Brain microvascular endothelial cell (primary cell): ENCODE measurements at regions not wholly inside any gene's neighbourhood (a gene's known extent, or its start where the extent isn't known, plus 50 kb on each side); places are given as distances from the start of the nearest gene placed in this dataset.
"Not testable (repeated sequence)": the region's sequence is repeated elsewhere in the genome, so short reads cannot be mapped to it uniquely, and the experiment has no call there.

Experiments used
- DNase-seq: peaks from one replicate; pipeline ENCODE4 v3.0.0-alpha.2; 2020
- H3K27ac ChIP-seq: fragments of 250-450 bp; sonication (Bioruptor Pico); 2 replicates; pipeline ENCODE4 v1.5.1; 2020; ENCODE audit warnings: mild to moderate bottlenecking, moderate library complexity
- H3K27me3 ChIP-seq: fragments of 250-450 bp; sonication (Bioruptor Pico); replicated peaks from 2 replicates; pipeline ENCODE4 v1.5.1; 2020; ENCODE audit warnings: mild to moderate bottlenecking
- H3K36me3 ChIP-seq: fragments of 250-450 bp; sonication (Bioruptor Pico); replicated peaks from 2 replicates; pipeline ENCODE4 v1.5.1; 2020; ENCODE audit warnings: mild to moderate bottlenecking
- H3K4me3 ChIP-seq: 2 replicates; pipeline ENCODE4 v1.5.1; 2011; ENCODE audit warnings: low read depth, mild to moderate bottlenecking, control low read depth, low read length, moderate library complexity
- in situ Hi-C: cut with HindIII; loops from 2 replicates; pipeline ENCODE4 v1.10.0; 2017; ENCODE audit warnings: low sequenced_read_pairs, low pct_ligation_motif_present
- TF ChIP-seq, protein P1 (sequence below): IDR thresholded peaks from 2 replicates; pipeline ENCODE4 v1.5.1; 2011; ENCODE audit warnings: low read depth, mild to moderate bottlenecking, moderate library complexity, low read length, control low read depth, inconsistent platforms; ENCODE audit errors: missing control alignments

DNA sequence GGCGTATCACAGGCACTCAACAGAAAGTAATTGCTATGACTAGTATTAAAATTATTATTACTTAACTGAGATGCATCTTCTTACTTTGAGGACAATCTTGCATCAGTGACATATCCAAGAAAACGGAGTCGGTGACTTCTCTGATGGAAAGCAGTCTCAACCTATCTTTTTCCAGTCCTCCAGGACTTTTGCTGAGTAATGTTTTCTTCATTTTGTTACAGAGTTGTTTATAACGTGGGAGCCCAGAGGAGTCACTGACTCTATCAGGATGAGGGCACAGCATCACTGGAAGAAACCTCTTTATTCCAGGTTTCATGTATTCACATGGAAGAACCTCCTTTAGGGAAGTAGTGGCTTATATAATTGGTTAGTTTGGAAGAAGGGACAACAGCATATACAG, 51.5 kb upstream of the MELK start:
- Histone ChIP-seq H3K27ac (no peak overlapping the region), H3K27me3 (no peaks in the 10 kb centered on the region), H3K4me3 (no peak overlapping the region), H3K36me3 (no peaks in the 10 kb centered on the region)
- TF ChIP-seq, protein P1, sequence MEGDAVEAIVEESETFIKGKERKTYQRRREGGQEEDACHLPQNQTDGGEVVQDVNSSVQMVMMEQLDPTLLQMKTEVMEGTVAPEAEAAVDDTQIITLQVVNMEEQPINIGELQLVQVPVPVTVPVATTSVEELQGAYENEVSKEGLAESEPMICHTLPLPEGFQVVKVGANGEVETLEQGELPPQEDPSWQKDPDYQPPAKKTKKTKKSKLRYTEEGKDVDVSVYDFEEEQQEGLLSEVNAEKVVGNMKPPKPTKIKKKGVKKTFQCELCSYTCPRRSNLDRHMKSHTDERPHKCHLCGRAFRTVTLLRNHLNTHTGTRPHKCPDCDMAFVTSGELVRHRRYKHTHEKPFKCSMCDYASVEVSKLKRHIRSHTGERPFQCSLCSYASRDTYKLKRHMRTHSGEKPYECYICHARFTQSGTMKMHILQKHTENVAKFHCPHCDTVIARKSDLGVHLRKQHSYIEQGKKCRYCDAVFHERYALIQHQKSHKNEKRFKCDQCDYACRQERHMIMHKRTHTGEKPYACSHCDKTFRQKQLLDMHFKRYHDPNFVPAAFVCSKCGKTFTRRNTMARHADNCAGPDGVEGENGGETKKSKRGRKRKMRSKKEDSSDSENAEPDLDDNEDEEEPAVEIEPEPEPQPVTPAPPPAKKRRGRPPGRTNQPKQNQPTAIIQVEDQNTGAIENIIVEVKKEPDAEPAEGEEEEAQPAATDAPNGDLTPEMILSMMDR: no peak
- DNase-seq: no peak
- in situ Hi-C loops: no loop called here

DNA sequence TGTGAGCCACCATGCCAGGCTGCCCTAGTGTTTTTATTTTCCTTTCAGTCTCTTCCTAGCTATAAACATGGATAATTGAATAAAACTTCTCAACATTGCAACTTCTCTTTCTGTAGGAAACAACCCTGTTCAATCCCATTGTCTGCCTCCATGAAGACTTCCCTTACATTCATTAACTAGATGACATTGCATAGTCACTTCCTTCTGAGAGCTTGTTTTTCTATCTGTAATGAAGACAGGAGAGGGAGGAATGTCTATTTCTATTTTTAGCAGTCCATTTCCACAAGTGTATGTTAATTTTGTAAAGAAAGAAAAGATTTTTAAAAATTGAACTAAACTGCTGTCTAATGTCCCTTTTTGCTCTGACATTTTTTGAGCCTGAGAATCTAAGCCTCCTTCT, 55.6 kb upstream of the MELK start:
- in situ Hi-C loops: no loop called here
- Histone ChIP-seq H3K36me3 (no peaks in the 10 kb centered on the region), H3K27ac (no peak overlapping the region), H3K27me3 (no peaks in the 10 kb centered on the region), H3K4me3 (no peak overlapping the region)
- DNase-seq: no peak
- TF ChIP-seq, protein P1: no peak

DNA sequence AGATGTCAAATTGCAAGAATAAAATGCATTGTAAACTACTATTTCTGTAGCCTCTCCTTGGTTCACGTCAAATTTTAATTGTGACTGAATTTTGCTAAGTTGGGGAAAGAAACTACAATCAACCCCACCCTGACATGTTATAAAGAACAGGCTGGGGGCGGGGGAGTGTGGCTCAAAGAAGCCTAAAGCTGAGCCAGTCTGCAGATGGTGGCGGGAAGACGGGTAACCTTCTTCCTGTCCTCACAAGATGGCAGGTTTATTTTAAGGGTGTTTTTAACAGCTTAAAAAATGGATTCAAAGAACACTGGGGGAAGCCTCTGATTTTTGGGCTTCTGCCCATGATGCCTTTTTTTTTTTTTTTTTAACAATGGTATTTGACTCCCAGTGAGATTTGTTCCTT, 68.5 kb upstream of the MELK start:
- DNase-seq: no peak
- Histone ChIP-seq H3K27me3 (no peaks in the 10 kb centered on the region), H3K27ac (no peak overlapping the region), H3K36me3 (no peaks in the 10 kb centered on the region), H3K4me3 (no peak overlapping the region)
- in situ Hi-C loops: no loop called here
- TF ChIP-seq, protein P1: no peak

DNA sequence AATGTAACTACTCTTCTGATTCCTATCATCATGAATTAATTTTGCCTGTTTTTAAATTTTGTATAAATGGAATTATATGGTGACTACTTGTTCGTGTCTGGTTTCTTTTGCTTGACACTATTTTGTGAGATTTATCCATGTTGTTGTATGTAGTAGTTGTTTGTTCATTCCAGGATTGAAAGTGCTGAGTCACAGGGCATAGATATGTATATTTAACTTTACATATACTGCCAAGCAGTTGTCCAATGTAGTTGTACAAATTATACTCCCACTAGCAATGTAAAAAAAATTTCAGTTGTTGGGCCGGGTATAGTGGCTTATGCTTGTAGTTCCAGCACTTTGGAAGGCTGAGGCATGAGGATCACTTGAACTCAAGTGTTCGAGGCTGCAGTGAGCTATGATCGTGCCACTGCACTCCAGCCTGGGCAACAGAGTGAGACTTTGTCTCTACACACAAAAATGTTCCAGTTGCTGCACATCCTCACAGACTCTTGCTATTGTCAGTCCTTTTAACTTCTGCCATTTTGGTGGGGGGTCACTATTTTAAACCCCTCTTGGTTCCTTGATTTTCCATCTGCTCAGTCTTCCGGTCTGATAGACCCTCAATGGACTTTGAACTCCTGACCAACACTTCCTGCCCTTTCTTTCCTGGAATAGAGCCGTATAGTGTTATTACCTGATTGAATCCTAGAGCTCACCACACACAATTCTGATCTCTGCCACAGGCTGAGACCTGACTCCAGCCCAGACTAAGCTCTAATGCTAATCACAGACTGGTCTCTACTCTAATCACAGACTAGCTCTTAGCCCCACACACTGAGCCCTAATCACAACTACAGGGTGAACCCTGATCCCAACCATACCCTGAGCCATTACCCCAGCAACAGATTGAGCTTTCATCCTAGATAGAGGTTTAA, 69.3 kb upstream of the MELK start:
- H3K4me3 ChIP-seq: no peak overlapping the region
- no peaks in the 10 kb centered on the region for H3K36me3 ChIP-seq
- no peaks in the 10 kb centered on the region for H3K27me3 ChIP-seq
- in situ Hi-C loops: no loop called here
- no peak for DNase-seq
- TF ChIP-seq, protein P1: no peak
- H3K27ac ChIP-seq: no peak overlapping the region

GRCh38 chr9:36501727-36502126, 71.0 kb upstream of the MELK start:
- no peak overlapping the region for H3K4me3 ChIP-seq
- in situ Hi-C loops: no loop called here
- TF ChIP-seq, protein P1: no peak
- H3K36me3 ChIP-seq: no peaks in the 10 kb centered on the region
- H3K27ac ChIP-seq: no peak overlapping the region
- H3K27me3 ChIP-seq: no peaks in the 10 kb centered on the region
- DNase-seq: no peak

DNA sequence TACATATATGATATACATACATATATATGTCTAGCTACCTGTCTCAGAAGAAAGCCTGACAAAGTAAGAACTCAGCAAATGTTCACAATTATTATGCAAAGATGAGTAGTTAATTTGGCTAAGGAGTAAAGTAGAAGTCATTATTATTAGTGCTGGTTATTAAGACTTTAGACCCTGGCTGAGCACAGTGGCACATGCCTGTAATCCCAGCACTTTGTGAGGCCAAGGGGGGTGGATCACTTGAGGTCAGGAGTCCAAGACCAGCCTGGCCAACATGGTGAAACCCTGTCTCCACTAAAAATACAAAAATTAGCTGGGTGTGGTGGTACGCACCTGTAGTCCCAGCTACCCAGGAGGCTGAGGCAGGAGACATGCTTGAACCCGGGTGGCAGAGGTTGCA, 71.8 kb upstream of the MELK start:
- H3K36me3 ChIP-seq, in situ Hi-C loops, H3K4me3 ChIP-seq, H3K27ac ChIP-seq, H3K27me3 ChIP-seq, DNase-seq: not testable (repeated sequence)
